ENCODE measurements at regions not wholly inside any gene's neighbourhood (a gene's known extent, or its start where the extent isn't known, plus 50 kb on each side); places are given as distances from the start of the nearest gene placed in this dataset.
"Not testable (repeated sequence)": the region's sequence is repeated elsewhere in the genome, so short reads cannot be mapped to it uniquely, and the experiment has no call there.

DNA sequence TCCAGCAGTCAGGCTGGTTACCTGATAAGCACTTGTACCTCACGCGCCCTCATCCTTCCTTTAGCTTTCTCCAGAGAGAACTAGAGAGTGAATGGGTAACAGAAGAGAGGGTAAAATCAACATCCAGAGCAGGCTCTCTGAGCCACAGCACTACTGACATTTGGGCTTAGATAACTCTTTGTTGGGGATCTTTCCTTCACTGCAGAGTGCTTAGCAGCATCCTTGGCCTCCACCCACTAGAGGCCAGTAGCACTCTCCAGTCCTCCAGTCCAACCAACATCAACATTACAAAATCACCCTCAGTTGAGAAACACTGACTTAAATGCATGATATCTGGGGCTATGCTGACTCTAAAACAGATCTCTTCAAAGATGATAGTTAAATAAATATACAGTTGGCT is 220.7 kb downstream of the TACR3 start:
- DNase-seq (ENCODE audit: low spot score): no peak

DNA sequence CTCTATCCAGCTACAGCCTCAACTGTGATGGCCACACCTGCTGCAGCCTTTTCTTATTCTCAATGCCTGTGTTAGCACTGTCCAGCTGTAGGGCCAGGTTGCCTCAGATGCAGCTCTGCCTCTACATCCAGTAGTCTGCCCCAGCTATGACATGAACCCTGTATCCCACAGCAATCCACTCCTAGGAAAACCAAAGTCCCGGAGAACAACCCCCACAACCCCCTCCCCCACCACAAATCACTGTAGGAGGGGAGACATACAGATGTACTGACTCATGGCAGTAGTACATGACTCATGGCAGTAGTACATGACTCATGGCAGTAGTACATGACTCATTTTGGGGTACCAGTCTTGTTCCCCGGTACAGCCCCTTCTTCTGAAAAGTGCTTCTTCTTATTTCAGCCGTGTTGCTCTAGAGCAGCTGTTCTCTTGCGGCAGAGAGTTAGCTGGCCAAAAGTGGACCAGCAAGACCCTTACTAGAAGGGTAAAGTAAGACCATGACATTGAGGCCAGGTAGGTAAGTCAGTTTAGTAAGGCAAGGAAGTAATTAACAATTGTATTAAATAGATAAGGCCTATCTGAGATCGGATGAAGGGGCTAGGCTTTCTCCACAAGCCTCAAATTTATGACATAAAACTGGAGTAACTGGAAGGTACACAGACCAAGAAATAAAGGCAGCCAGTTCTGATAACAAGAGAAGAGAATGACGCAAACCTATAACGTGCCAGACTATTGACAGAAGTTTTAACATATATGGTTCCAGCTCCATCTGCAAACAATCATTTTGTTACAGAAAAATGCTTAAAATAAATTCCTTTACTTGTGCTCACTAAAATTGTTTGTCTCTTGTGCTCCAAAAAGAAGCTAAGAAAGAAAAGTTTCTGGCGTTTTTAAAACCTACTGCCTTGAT is 221.4 kb downstream of the TACR3 start:
- no peak for DNase-seq (ENCODE audit: low spot score)

DNA sequence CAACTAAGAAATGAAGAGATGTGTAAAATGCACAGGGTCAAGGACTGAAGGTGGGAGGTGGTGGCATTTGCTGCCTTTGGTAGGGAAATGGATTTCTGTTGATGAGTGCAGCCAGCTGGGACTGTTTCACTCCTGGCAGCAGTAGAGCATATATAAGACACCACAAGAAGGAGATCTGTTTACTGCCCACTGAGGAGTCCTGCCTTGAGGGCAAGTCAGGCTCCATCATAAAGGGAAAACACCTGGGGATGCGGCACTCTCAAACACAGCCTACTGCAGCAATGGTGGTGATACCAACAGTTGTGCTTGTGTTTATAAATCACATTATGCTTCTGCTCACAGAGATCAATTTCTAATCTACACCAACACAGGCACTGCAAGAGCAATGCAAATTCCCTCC is 222.1 kb downstream of the TACR3 start:
- DNase-seq (ENCODE audit: low spot score): no peak

DNA sequence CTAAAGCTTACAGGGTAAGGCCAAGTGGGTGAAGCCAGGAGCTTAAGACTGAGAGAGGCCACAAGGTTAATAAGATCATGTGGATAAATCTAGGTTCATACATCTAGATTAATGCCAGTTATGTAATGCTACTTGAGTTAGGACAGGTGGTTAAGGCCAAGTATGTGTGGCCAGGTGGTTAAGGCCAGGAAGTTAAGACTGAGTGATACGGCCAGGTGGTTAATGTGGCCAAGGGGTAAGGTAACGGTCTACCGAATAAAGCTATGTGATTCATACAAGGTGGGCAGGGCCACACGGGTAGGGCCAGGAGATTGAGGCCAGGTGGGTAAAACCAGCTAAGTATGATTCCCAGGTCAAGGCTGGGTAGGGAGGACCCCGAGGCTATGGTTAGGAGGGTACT is 223.0 kb downstream of the TACR3 start:
- DNase-seq (ENCODE audit: low spot score): peak; percentile 6

DNA sequence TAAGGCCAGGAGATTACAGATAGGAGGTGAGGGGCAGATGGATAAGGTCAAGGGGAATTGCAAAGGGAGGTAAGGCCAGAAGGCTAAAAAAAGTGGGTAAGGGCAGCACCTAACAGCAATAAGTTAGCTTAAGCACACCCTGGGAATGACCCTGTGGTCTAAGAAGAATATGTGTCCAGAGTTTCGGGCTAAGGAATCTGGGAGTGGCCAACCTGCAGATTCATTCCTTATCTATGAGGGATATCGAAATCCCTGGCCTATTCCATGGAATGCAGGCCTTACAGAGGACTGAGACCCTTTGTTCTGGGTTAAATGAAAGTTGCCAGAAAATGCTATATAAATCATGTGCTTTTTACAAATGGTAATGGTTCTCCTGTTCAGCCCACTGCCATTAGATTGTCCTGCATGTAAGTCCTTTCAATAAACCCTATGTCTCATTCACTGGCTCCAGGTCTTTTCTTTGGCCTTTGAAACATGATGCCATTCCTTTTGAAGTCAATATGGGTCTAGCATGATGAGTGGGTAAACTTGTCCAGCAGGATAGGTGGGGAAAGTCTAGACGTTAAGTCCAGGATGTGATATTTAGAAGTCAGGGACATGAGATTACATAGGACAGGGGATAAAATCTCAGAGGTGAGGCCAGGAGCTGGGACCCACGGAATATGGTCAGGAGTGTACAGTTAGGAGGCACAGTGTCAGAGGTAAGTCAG is 226.2 kb downstream of the TACR3 start:
- DNase-seq (ENCODE audit: low spot score): no peak

DNA sequence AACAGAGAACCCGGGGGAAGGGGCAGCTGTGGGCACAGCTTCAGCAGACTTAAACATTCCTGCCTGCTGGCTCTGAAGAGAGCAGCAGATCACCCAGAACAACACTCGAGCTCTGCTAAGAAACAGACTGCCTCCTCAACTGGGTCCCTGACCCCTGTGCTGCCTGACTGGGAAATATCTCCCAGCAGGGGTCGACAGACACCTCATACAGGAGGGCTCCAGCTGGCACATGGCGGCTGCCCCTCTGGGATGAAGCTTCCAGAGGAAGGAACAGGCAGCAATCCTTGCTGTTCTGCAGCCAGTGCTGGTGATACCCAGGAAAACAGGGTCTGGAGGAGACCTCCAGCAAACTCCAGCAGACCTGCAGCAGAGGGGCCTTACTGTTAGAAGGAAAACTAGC is 234.5 kb downstream of the TACR3 start:
- not testable (repeated sequence) for DNase-seq (ENCODE audit: low spot score)

DNA sequence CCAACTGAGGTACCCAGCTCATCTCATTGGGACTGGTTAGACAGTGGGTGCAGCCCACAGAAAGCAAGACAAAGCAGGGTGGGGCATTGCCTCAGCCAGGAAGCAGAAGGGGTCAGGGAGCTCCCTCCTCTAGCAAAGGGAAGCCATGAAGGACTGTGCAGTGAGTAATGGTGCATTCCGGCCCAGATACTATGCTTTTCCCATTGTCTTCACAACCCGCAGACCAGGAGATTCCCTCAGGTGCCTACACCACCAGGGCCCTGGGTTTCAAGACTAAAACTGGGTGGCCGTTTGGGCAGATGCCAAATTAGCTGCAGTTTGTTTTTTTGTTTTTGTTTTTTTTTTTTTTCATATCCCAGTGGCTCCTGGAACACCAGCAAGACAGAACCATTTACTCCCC is 235.3 kb downstream of the TACR3 start:
- DNase-seq (ENCODE audit: low spot score): no peak

DNA sequence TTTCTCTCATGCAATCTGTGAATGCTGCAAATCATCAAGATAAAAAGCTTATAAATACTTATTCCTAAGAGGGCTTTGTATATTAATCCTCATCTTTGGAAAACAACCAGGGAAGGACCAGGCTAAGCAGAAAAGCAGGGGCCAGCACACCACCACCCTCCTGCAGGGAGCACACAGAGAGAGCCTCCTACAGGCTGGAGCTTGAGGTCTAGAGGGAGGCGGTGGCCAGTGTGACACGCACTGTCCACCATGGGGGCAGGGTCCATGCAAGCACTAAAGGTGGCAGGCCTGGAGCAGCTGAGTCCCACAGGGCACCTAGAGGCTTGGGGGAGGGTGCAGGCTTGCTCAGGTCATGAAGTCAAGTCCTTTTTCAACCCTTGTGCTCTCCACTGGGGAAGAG is 236.9 kb downstream of the TACR3 start:
- DNase-seq (ENCODE audit: low spot score): no peak

DNA sequence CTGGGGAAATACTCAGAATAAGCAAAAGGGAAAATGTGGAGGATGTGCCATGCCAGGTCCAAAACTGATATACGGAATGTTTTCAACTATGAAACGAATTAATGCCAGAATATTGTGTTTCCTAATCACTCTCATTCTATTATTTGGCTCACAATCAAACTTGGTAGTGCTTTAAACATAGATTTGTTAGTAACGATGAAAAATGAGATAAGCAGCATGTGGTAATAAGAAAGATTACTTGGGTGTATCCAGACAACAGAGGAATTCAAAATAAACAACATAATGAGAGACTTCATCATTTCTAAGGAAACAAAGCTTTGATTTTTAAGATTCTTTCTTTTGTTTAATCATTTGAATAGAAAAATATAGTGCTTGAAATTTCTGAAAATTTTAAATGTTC is 237.3 kb downstream of the TACR3 start:
- DNase-seq (ENCODE audit: low spot score): no peak

DNA sequence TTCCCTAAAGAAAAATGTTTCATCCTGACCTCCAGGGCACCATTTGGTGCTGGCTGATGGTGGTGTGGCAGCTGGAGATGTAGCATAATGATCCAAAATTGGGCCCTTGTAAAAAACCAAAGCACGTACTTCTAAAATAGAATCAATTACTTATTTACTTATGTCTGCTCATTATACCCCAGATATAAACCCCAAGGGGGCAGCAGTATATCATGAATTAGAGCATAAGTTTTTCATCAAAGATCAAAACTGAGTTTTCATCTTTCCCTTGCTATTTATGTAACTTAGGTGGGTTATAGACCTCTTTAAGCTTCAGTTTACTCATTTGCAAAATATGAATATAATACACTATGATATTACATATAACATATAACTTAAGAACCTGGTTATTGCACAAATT is 241.1 kb downstream of the TACR3 start:
- DNase-seq (ENCODE audit: low spot score): no peak

DNA sequence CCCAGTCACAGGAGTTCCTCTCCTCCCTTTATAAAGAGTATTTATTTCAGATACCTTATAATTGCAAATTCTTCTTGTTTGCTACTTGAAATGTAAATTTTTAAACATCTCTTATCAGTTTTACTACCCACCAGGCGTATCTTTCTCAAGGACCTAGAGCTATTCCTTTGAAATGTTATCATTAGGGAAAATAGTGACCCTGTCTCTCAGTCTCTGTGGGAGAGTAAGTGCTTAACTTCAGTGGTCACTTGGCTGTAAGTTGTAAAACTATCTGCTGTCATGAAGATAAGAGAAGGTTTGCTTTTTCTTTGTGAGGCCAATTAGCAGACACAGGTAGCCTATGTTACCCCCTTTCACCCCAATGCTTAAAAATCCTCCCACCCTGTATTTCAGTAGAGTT is 241.6 kb downstream of the TACR3 start:
- no peak for DNase-seq (ENCODE audit: low spot score)

DNA sequence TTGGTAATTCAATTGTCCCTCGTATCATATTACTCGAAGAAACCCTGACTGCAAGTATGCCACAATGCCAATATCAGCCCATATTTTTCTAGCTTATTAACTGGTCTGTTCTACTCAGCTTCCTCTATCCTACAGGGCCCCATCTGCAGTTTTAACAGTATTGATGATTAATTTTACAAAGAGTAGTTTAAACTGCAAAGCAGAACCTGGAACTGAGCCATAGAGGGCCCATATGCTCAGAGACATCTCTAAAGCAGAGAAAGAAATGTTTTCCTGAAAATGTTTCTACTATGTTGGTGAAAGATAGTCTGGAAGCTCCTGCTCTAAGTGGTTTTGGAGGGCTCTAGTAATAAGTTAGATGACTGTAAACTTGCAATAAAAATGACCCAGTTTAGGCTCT is 259.4 kb upstream of the CENPE start:
- no peak for DNase-seq (ENCODE audit: low spot score)

DNA sequence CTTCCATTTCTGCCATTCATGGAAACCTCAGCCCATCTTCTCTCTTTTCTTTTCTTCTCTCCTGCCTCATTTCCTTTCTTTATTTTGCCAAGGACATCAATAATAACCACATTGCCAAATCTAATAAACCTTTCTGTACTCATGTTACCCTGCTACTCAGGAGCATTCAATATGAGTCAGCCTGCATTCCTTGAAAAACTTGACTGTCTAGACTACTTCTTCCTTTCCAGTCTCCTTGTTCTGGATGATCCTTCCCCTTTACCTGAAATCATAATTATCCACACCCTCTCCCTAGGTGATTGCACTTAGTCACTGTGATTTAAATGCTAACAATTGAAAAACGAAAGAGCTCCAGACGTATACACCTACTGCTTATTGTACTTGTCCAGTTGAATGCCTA is 253.2 kb upstream of the CENPE start:
- peak; percentile 41 for DNase-seq (ENCODE audit: low spot score)

DNA sequence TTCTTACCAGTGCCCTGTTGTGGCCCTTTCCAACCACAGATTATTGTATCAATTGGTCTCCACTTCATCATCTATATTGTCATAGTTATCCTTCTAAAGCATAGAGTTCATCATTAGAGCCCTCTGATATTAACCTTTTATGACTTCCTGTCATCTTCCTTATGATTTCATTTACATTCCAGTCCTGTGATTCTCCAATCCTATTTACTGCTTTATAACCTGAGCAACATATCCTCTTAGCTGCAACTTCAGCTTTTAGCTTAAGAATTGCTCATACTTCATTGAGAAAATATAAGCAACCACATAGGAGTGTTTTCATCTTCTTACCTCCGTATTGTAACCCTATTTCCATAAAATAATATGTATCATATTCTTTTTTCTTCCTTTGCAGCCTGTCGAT is 252.6 kb upstream of the CENPE start:
- DNase-seq (ENCODE audit: low spot score): no peak

DNA sequence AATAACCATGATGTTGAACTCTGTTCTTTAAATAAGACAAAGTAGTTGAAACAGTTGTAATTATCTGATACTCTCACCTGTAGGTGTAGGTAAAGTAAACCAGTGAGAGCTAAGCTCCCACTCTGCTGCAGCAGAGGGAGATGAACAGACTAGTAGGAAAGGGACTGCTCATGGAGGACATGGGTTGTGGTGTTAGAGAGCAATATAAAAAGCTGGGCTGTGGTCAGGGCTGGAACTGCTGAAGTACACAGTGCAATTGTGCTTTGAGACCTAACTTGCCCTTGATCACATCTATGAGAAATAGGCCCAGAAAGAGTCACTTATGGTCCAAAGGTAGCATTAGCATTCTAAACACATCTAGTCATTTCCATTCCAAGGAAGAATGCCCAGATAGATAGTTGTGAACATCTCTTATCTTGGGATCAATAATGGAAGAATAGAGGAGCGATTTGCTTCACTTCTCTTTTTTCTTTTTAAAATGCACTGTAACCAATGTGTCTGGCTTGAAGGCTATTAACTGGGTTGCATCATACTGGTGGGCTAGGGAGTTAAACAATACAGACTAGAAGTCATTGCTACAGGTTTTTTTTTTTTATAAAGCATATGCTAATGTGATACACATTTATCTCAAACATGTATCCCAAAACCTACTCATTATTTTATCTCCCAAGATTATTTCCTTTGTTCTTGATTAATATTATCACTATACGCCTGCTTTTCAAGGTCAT is 251.3 kb upstream of the CENPE start:
- no peak for DNase-seq (ENCODE audit: low spot score)

DNA sequence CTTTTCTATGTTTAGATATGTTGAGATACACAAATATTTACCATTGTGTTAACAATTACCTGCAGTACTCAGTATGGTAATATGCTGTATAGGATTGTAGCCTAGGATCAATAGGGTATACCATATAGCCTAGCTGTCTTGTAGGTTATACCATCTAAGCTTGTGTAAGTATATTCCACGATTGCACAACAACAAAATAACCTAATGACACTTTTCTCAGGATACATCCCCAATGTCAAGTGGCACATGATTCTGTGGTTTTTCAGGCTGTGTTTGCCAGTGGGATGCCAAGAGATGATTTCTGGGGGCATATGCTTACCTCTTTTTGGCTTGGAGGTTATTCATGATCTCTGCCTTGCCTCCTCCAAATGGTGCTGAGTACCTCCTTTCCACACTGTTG is 247.2 kb upstream of the CENPE start:
- no peak for DNase-seq (ENCODE audit: low spot score)

DNA sequence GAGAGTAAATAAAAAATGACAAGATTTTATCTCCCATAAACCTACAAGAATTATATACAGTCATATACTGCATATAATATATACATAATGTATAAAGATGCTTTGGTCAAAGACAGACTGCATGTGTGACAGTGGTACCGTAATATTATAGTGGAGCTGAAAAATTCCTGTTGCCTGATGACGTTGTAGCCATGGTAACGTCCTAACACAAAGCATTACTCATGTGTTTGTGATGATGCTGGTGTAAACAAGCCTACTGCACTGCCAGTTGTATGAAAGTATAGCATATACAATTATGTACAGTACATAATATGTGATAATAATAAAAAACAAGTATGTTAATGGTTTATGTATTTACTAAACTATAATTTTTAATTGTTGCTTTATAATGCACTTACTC is 245.2 kb upstream of the CENPE start:
- DNase-seq (ENCODE audit: low spot score): no peak

DNA sequence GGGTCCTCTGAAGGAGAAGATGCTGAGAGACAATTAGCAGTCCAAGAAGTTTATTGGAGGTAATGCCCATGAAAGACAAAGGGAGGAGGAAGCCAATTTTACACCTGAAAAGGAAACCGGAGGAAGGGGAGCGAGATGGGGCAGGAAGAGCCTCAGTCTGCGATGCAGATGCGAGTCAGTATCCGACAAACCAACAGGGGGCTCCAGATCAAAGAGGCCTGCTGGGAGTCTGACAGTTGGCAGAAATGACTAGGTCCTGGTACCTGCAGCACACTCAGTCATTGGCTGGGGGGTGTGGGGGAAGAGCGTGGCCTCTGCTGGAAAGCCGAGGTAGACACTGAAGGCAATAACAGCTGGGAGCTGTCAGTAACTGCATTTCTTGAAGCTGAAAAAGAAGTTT is 231.1 kb upstream of the CENPE start:
- no peak for DNase-seq (ENCODE audit: low spot score)

DNA sequence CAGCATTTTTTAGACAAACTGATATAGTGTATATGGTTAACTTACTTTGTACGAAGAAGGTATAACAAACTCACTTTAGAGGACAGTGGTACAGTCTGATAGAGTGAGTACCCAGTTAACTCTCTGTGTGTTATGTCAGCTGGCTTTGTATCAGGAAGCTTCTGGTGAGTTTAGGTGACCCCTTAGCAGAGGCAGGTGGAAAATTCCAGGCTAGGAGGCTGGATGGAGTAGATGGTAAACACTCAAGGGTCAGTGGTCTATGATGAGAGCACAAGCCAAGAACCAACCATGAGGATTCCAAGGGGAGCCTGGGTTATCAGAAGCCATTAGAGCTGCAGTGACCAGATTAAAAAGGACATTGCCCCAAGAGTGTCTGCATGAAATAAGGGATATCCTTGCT is 227.3 kb upstream of the CENPE start:
- no peak for DNase-seq (ENCODE audit: low spot score)

DNA sequence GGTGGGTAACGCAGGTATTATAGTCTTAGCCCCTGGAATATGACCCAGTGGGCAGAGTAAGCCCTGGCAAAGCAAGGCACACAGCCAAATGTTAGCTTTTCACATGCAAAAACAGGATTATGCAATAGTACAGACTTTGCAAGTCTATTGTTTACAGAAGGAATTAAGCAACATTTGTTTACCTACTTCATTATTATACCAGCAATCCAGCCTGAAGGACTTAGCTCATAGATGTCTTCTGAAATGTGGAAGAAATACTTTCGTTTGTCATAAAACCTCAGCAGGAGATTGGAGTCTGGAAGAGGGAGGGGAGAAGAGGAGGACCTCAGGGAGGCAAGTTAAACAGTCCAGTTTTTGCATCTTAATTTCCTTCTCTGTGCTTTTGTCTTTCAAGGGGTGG is 226.7 kb upstream of the CENPE start:
- no peak for DNase-seq (ENCODE audit: low spot score)

DNA sequence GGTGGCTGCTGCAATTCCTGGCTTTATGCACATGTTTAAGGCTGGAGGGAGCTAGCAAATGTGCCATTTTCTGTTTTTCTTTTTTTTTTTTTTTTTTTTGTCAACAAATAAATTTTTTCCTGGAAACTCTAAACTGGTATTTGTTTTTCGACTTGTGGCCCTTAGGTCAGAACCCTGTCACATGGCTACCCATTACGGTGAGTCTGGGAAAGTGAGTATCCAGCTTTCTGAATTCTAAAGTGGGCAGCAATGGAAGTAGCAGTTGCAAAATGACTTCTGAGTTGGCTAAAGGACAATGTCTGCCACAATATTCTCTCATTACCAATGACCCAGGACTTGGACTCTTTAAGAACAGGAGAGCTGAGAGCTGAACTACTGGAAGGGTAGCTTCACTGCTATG is 225.1 kb upstream of the CENPE start:
- DNase-seq (ENCODE audit: low spot score): no peak

DNA sequence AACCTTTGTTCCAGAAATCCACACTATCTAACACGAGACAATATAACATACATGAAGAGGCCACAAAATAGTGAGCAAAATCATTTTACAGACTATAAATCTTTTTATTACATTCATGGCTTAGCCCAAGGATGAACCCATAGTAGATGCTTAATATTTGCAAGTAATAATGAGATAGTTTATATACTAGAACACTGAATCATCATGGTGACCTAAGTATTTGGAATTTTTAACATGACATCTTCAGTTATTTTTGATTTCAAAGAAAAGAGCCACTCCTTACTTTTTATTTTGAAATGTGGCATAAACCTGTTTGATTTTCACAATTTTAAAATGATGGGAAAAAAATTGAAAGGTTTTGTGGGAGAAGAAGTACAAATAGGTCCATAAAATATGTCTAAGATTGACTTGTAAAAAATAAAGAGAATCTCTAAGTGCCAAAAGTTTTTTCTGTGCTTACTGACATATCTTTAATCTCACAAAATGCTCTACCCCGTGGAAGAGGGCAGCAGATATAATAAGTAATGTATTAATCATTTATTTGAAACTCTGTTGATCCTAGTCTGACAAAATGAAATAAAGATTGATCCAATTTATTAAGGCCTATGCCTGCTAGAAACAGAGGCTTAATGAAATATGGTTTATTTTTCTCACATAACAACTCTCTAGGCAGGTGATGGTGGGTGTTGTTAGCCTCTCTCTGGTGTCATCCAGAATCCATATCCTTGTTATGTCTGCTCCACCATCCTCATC is 224.5 kb upstream of the CENPE start:
- DNase-seq (ENCODE audit: low spot score): no peak

Measured in kidney tubule cell (primary cell).